ENCODE measurements at regions not wholly inside any gene's neighbourhood (a gene's known extent, or its start where the extent isn't known, plus 50 kb on each side); places are given as distances from the start of the nearest gene placed in this dataset.

DNA sequence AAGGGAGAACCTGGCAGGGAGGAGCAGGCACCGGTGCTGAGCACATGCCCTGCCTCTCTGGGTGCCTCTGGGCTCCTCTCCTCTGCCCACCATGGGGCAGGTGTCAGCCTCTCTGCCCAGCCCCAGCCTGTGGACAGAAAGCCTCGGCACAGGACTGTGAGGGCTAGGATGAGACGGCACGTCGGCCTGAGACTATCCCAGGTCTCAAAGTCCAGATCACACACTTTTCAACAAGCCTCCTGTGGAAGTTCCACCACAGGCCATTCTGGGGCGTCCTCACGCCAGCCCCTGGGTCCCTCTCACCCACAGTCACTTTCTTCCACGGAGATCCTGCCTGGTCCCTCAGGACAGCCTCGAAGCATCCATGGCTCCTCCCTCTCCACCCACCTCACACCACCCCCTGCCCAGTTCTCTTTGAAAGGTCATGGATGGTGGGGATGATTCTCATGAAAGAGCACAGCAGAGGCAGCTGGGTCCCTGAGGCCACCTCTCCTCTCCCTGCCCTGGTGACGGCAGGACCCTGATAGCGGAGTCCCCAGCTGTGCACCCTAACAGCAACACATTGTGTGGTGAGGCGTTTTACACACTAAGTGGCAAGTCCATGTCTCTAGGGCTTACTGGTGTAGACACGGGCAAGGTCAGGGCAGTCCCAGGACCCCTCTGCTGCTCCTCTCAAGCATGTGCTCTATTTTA lies 569.4 kb upstream of the SALL3 start:
- H3K36me3 ChIP-seq (ENCODE audit: control insufficient read depth, insufficient read depth, low read length) = no peaks in the 10 kb centered on the region

DNA sequence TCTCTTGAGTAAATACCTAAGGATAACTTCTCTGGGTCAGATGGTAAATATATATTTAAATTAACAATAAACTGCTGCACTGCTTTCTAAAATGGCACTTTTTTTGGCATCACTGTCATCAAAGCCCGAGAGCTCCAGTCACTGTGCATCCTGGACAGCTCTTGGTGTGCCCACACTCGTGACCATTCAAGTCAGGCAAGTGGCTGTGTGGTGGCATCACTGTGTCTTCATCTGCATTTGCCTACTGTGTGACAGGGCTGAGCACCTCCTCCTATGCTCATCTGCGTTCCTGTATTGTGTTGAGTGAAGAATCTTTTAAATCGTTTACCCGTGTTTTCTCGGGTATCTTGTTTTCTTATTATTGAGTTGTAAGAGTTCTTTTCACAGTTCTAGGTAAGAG lies 568.1 kb upstream of the SALL3 start:
- H3K36me3 ChIP-seq (ENCODE audit: control insufficient read depth, insufficient read depth, low read length) = no peaks in the 10 kb centered on the region
- POLR2A ChIA-PET = no interaction called here
- TF ChIP-seq, protein P1, sequence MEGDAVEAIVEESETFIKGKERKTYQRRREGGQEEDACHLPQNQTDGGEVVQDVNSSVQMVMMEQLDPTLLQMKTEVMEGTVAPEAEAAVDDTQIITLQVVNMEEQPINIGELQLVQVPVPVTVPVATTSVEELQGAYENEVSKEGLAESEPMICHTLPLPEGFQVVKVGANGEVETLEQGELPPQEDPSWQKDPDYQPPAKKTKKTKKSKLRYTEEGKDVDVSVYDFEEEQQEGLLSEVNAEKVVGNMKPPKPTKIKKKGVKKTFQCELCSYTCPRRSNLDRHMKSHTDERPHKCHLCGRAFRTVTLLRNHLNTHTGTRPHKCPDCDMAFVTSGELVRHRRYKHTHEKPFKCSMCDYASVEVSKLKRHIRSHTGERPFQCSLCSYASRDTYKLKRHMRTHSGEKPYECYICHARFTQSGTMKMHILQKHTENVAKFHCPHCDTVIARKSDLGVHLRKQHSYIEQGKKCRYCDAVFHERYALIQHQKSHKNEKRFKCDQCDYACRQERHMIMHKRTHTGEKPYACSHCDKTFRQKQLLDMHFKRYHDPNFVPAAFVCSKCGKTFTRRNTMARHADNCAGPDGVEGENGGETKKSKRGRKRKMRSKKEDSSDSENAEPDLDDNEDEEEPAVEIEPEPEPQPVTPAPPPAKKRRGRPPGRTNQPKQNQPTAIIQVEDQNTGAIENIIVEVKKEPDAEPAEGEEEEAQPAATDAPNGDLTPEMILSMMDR (IDR thresholded peaks at IDR 0.05; ENCODE audit: insufficient read depth, low read depth, low read length) = no peak
- CTCF ChIA-PET = no interaction called here
- no peaks in the 10 kb centered on the region for H3K27me3 ChIP-seq (ENCODE audit: control insufficient read depth, insufficient read depth, low read length)
- no peak for DNase-seq (ENCODE audit: low read depth)
- no peak overlapping the region for H3K4me3 ChIP-seq (ENCODE audit: low read depth, low read length)

More for the DNA sequence above, 569.4 kb upstream of the SALL3 start:
- ChIA-PET CTCF (no interaction called here), POLR2A (no interaction called here)
- TF ChIP-seq, protein P1 (IDR thresholded peaks at IDR 0.05; ENCODE audit: insufficient read depth, low read depth, low read length) = no peak
- DNase-seq (ENCODE audit: low read depth) = no peak
- Histone ChIP-seq H3K27me3 (ENCODE audit: control insufficient read depth, insufficient read depth, low read length) (no peaks in the 10 kb centered on the region), H3K4me3 (ENCODE audit: low read depth, low read length) (no peak overlapping the region)

DNA sequence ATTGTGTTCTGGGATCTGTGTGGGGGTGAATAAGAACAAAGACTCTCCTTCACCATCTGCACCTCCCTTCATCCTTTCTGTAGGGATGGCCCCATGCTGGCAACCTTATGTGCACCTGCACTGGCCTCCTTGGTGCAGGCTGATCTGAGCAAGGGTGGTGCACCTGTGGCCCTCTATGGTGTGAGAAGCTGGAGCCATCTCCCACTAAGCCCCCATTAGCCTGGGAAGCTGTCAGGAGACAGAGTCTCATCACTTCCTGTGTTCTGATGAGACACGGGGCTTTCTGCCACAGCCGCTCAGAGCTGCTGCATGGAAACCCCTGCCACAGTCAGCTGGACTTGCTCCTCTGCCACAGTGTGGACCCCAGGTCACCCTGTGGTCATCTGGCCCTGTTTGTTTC lies 565.3 kb upstream of the SALL3 start:
- TF ChIP-seq, protein P1 (IDR thresholded peaks at IDR 0.05; ENCODE audit: insufficient read depth, low read depth, low read length) = no peak
- Histone ChIP-seq H3K27me3 (ENCODE audit: control insufficient read depth, insufficient read depth, low read length) (no peaks in the 10 kb centered on the region), H3K36me3 (ENCODE audit: control insufficient read depth, insufficient read depth, low read length) (no peaks in the 10 kb centered on the region), H3K4me3 (ENCODE audit: low read depth, low read length) (no peak overlapping the region)
- ChIA-PET CTCF (no interaction called here), POLR2A (no interaction called here)
- no peak for DNase-seq (ENCODE audit: low read depth)

DNA sequence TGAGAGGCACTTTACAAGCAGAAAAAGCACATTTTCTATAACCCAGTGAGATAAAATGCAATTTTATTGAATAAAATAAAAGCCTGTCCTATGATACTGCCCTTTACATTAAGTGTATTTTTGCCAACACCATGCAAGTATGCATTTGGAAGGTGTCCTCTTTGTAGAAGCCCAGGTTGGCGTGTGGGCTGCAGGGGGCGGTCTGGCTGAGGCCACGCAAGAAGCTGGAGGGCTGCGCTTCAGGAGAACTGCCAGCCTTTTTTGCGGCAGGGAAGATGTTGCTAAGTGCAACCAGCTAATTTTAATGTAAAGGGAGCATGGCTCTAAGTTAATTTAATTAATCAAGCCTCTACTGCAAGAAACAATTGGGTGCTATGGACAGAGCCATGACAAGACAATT lies 562.8 kb upstream of the SALL3 start:
- ChIA-PET POLR2A (no interaction called here), CTCF (no interaction called here)
- no peak overlapping the region for H3K4me3 ChIP-seq (ENCODE audit: low read depth, low read length)
- no peak for DNase-seq (ENCODE audit: low read depth)
- TF ChIP-seq, protein P1 (IDR thresholded peaks at IDR 0.05; ENCODE audit: insufficient read depth, low read depth, low read length) = no peak
- no peaks in the 10 kb centered on the region for H3K36me3 ChIP-seq (ENCODE audit: control insufficient read depth, insufficient read depth, low read length)
- H3K27me3 ChIP-seq (ENCODE audit: control insufficient read depth, insufficient read depth, low read length) = no peaks in the 10 kb centered on the region

DNA sequence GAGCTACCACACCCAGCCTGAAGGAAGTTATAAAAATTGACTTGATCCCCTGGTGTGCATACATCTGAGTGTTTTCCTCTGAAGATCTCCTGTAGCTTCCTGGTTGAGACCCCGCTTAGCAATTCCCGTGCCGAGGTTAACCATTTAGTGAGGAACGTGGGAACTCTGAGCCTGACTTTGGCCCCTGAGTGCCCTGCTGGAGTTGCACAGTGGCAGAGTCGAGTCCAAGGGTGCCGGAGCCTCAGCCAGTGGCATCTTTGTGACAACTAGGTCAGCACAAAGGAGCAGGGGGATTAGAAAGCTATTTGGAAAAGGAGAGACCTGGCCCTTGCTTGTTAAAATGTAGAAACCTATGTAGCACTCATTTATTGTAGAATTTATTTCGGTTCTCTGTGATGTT lies 561.2 kb upstream of the SALL3 start:
- no peak overlapping the region for H3K4me3 ChIP-seq (ENCODE audit: low read depth, low read length)
- POLR2A ChIA-PET = no interaction called here
- H3K27me3 ChIP-seq (ENCODE audit: control insufficient read depth, insufficient read depth, low read length) = no peaks in the 10 kb centered on the region
- no peaks in the 10 kb centered on the region for H3K36me3 ChIP-seq (ENCODE audit: control insufficient read depth, insufficient read depth, low read length)
- TF ChIP-seq, protein P1 (IDR thresholded peaks at IDR 0.05; ENCODE audit: insufficient read depth, low read depth, low read length) = no peak
- no peak for DNase-seq (ENCODE audit: low read depth)
- CTCF ChIA-PET = no interaction called here
